HG03064 (cell line): ENCODE measurements at regions not wholly inside any gene's neighbourhood (a gene's known extent, or its start where the extent isn't known, plus 50 kb on each side); places are given as distances from the start of the nearest gene placed in this dataset.

Experiments used
- ATAC-seq: cut with Tn5 transposase; IDR thresholded peaks from one replicate; pipeline ENCODE4 v1.9.1; 2021; ENCODE audit warnings: low read depth; ENCODE audit not compliant: unreplicated experiment

- no peak for ATAC-seq
These were observed 243.8 kb upstream of the FOXQ1 start for GRCh38 chr6:1068068-1068467.

- ATAC-seq, result no peak
These were observed 244.6 kb upstream of the FOXQ1 start for GRCh38 chr6:1067346-1067745.

GRCh38 chr6:1066449-1067090 lies 245.3 kb upstream of the FOXQ1 start:
- no peak for ATAC-seq

GRCh38 chr6:1065986-1066385 lies 245.9 kb upstream of the FOXQ1 start:
- ATAC-seq, result no peak

GRCh38 chr6:1063671-1064355 lies 248.1 kb upstream of the FOXQ1 start:
- no peak for ATAC-seq

- ATAC-seq, result no peak
These were observed 248.9 kb upstream of the FOXQ1 start for GRCh38 chr6:1062786-1063545.

GRCh38 chr6:1059596-1059995 lies 252.3 kb upstream of the FOXQ1 start:
- ATAC-seq, result no peak

DNA sequence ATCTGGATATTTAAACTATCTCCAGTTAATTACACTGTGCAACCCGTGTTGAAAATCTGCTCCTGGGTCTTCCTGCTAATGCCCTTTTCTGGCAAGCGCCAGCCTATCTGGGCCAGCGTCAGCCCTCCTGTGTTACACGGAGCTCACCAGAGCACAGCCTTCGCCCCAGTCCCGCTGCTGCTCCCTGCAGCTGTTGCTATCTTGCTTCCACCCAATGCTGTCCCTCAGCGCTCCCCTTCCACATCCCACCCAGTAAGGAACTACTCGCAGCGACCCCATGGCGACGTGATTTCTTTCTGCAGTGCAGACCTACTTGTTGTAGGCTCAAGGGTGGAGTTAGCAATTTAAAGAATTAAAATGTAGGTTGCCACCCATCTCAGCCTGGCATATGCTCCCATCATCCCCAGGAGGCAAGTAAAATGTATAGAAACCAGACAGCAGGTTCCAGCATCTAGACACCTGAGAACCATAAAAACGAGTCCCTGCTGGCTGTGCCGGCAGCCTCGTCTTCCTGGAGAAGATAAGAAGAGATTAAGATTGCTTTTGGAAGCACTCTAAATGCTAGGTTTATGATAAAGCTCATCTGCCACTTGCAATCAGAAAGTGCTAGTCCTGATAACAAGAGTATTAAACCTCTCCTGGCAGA lies 254.3 kb upstream of the FOXQ1 start:
- no peak for ATAC-seq

GRCh38 chr6:1055015-1055921 lies 256.6 kb upstream of the FOXQ1 start:
- no peak for ATAC-seq

GRCh38 chr6:1054653-1055014 lies 257.3 kb upstream of the FOXQ1 start:
- no peak for ATAC-seq

- ATAC-seq, result no peak
These were observed 258.3 kb upstream of the FOXQ1 start for GRCh38 chr6:1053586-1053985.

GRCh38 chr6:1052262-1052661 lies 259.6 kb upstream of the FOXQ1 start:
- no peak for ATAC-seq

- ATAC-seq, result no peak
These were observed 262.0 kb upstream of the FOXQ1 start for GRCh38 chr6:1049900-1050299.

DNA sequence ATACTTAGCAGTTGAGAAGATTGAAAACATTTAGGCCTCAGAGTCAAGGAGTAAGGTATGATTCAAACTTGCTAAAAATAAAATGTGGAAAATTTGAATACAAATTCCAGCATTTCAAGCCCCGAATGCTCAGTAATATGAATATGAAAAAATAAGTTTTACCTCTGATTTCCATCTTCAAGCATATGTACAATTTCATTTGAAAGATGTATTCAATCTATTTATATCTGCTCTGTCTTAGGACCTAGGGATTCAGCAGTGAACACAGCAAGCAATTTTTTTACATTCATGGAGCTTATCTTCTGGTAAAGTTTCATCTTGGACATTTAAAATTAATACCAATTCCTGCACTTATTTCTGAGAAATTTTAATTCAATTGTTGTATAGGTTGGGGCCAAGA lies 262.7 kb upstream of the FOXQ1 start:
- no peak for ATAC-seq

- no peak for ATAC-seq
These were observed 263.8 kb upstream of the FOXQ1 start for GRCh38 chr6:1047981-1048541.

DNA sequence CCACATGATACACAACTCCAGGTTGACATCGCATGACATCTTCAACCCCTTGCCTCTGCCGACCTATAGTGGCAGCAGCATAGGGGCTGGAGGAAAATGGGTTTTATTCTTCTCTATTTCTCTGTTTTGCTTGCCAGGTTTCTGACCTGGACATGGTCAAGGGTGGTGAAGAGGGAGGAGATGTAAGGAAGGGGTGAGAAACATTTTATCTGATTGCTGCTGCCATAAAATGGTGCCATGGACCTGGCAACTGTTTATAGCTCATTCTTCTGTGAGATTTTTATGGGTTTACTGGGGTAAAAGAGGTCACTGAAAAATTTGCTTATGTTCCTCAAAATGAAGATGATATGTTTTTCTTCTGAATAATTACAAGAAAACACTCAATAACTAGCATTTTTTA lies 266.7 kb upstream of the FOXQ1 start:
- no peak for ATAC-seq

DNA sequence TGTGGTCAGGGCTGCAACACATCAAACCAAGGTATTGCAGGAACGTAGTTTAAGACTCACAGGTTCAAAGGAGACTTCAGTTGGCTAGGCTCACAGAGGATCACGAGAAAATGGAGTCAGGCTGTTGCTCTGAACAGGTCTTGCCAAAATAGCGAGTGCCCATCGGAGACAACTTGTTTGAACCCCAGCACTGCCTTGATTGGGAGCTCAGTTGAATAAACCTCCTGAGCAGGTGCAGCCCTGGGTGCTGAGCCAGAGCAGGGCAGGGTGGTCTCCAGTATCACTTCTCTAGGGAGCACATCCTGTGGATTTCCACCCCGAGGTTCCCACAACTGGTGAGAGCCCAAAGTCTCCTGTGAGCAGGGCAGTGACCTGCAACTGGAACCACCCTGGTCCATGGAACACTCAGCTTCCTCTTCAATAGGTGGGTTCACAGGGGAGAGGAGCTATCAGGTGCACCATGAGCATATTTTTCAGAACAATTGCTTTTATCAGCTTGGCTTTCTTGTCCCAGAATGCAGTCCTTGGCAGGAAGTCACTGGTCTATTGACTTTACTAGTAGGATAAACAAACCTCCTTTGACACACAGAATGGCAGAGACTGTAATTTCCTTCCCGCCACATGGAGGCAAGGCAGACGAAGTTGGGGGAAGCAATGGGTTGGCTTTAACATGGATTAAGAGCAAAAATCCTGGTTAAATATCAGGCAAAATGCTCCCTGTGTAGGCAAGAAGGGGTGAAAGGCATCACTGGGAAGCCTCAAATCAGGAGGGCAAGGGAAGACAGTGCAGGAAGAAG lies 267.7 kb upstream of the FOXQ1 start:
- ATAC-seq, result no peak

DNA sequence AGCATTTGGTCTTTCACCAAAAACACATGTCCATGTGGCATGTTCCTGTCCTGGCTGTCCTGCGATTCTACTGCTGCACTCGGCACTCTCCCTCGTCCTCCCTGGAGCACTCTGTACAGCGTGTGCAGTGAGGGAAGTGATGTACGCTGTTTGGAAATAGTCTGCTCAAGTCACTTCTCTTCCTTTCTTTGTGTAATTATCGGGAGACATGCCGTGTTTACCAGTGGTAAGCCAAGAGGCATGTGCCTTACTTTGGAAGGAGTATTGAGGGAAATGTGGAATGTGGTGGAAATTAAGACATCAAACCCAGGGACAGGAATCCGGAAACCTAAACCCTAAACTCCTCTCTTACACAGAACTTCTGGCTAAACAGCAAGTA lies 268.5 kb upstream of the FOXQ1 start:
- no peak for ATAC-seq
